GM12878 (cell line): ENCODE measurements at regions not wholly inside any gene's neighbourhood (a gene's known extent, or its start where the extent isn't known, plus 50 kb on each side); places are given as distances from the start of the nearest gene placed in this dataset.

Experiments used
- ATAC-seq: fragments of 200-7000 bp; cut with Tn5 transposase; 3 replicates; pipeline ENCODE4 v1.9.1; 2020; ENCODE audit warnings: mild to moderate bottlenecking, moderate library complexity
- BruUV-seq: library from RNA; stranded (reverse); fragments of 400-500 nt; replicated peaks from 2 replicates; lab custom pipeline; 2021; lab: Mats Ljungman, UMichigan
- CTCF ChIA-PET: fragments of 300-600 bp; sonication (Branson Sonifier 250); formaldehyde crosslinking; extraction: SDS; loops from one replicate; lab custom pipeline; 2021; ENCODE audit warnings: inconsistent platforms; lab: Yijun Ruan, JAX
- POLR2A ChIA-PET: fragments of 350-600 bp; formaldehyde crosslinking; extraction: SDS; loops from one replicate; lab custom pipeline; 2021; ENCODE audit warnings: inconsistent platforms; lab: Charles Lee
- RAD21 ChIA-PET: fragments of 300-600 bp; sonication (Branson Sonifier 250); formaldehyde crosslinking; loops from one replicate; lab custom pipeline; 2023; ENCODE audit warnings: antibody characterized with exemption; ENCODE audit not compliant: unreplicated experiment; lab: Charles Lee
- SMC1A ChIA-PET: fragments of 300-600 bp; sonication (Branson Sonifier 250); formaldehyde crosslinking; loops from one replicate; lab custom pipeline; 2023; ENCODE audit not compliant: unreplicated experiment, uncharacterized antibody; lab: Charles Lee
- DNase-seq: peaks from one replicate; pipeline ENCODE4 v3.0.0-alpha.2; 2011; ENCODE audit warnings: low read depth, low spot score
- FAIRE-seq: peaks from 3 replicates; lab custom pipeline; 2011; peaks lifted over from hg19 to GRCh38; lab: Jason Lieb, UNC
- H2AFZ ChIP-seq: 2 replicates; pipeline ENCODE4 v1.6.0; 2011; ENCODE audit warnings: low read depth, low read length, control low read depth; ENCODE audit not compliant: control insufficient read depth
- H3K27ac ChIP-seq: 2 replicates; pipeline ENCODE4 v1.5.1; 2011; ENCODE audit warnings: control low read depth; ENCODE audit not compliant: control insufficient read depth, insufficient read depth
- H3K27me3 ChIP-seq, 2 experiments: replicated peaks in 1 of 2; 2 replicates each; pipeline versions ENCODE4 v1.6.0 to v1.6.1; 2011; ENCODE audit warnings: low read length in 1 of 2; ENCODE audit not compliant: control insufficient read depth in 2 of 2, insufficient read depth in 2 of 2
- H3K36me3 ChIP-seq, 2 experiments: 2 replicates each; pipeline ENCODE4 v1.5.1; 2011; ENCODE audit warnings: low read length in 1 of 2; ENCODE audit not compliant: control insufficient read depth in 2 of 2, insufficient read depth in 2 of 2
- H3K4me1 ChIP-seq: 2 replicates; pipeline ENCODE4 v1.6.1; 2011; ENCODE audit warnings: mild to moderate bottlenecking, low read length, moderate library complexity, mixed read lengths; ENCODE audit not compliant: control insufficient read depth, insufficient read depth
- H3K4me2 ChIP-seq: 2 replicates; pipeline ENCODE4 v1.6.0; 2011; ENCODE audit warnings: control low read depth; ENCODE audit not compliant: control insufficient read depth, insufficient read depth
- H3K4me3 ChIP-seq: fragments of 200-600 bp; sonication (generic); 2 replicates; pipeline ENCODE4 v1.5.1; 2016
- H3K79me2 ChIP-seq: 2 replicates; pipeline ENCODE4 v1.6.0; 2011; ENCODE audit warnings: low read length; ENCODE audit not compliant: control insufficient read depth, insufficient read depth
- H3K9ac ChIP-seq: 2 replicates; pipeline ENCODE4 v1.8.0; 2011; ENCODE audit warnings: low read length, control low read depth, mixed read lengths; ENCODE audit not compliant: control insufficient read depth, insufficient read depth
- H3K9me3 ChIP-seq: replicated peaks from 3 replicates; pipeline ENCODE4 v1.5.1; 2011; ENCODE audit warnings: mild to moderate bottlenecking, low read length; ENCODE audit not compliant: control insufficient read depth, insufficient read depth
- H4K20me1 ChIP-seq: 2 replicates; pipeline ENCODE4 v1.6.0; 2011; ENCODE audit not compliant: control insufficient read depth, insufficient read depth
- BACH1 ChIP-seq: fragments of 450-650 bp; IDR thresholded peaks from 2 replicates; pipeline ENCODE4 v1.6.1; 2017; ENCODE audit warnings: mild to moderate bottlenecking, borderline replicate concordance
- BCLAF1 ChIP-seq: fragments of 450-650 bp; IDR thresholded peaks from 2 replicates; pipeline ENCODE4 v1.6.1; 2017; ENCODE audit warnings: antibody characterized with exemption, mild to moderate bottlenecking, moderate library complexity
- FOXM1 ChIP-seq: IDR thresholded peaks from 2 replicates; pipeline ENCODE4 v1.6.1; 2012; ENCODE audit warnings: low read depth, mild to moderate bottlenecking, inconsistent platforms, low read length, moderate library complexity
- IKZF2 ChIP-seq, 2 experiments: fragments of 450-650 bp; IDR thresholded peaks; 2 replicates each; pipeline ENCODE4 v1.6.1; 2017; ENCODE audit warnings: mild to moderate bottlenecking in 2 of 2, moderate library complexity in 2 of 2
- PAX5 ChIP-seq: IDR thresholded peaks from 2 replicates; pipeline ENCODE4 v1.6.1; 2011; ENCODE audit warnings: low read depth, low read length, borderline replicate concordance
- POLR2AphosphoS2 ChIP-seq: IDR thresholded peaks from 2 replicates; pipeline ENCODE4 v1.6.1; 2011; ENCODE audit warnings: low read depth, mild to moderate bottlenecking, low read length, improper control_type of control experiment, moderate library complexity
- POLR2AphosphoS5 ChIP-seq: IDR thresholded peaks from 2 replicates; pipeline ENCODE4 v1.6.1; 2011; ENCODE audit warnings: mild to moderate bottlenecking, low read length, inconsistent platforms
- SPI1 ChIP-seq: IDR thresholded peaks from 2 replicates; pipeline ENCODE4 v1.6.1; 2011; ENCODE audit warnings: low read depth, mild to moderate bottlenecking, low read length, moderate library complexity, borderline replicate concordance; ENCODE audit not compliant: insufficient read depth
- YY1 ChIP-seq: IDR thresholded peaks from 2 replicates; pipeline ENCODE4 v1.6.1; 2011; ENCODE audit warnings: low read depth, mild to moderate bottlenecking, low read length
- ZBTB11 ChIP-seq: fragments of 450-650 bp; formaldehyde crosslinking; IDR thresholded peaks from 2 replicates; pipeline ENCODE4 v1.5.0; 2022; ENCODE audit warnings: mild to moderate bottlenecking, missing genetic modification characterization
- ZBTB33 ChIP-seq: fragments of 450-650 bp; IDR thresholded peaks from 2 replicates; pipeline ENCODE4 v1.6.1; 2017; ENCODE audit warnings: mild to moderate bottlenecking
- ZNF384 ChIP-seq: IDR thresholded peaks from 2 replicates; pipeline ENCODE4 v1.6.1; 2012; ENCODE audit warnings: low read depth, mild to moderate bottlenecking, low read length, improper control_type of control experiment, borderline replicate concordance
- ZNF622 ChIP-seq: fragments of 450-650 bp; IDR thresholded peaks from 2 replicates; pipeline ENCODE4 v1.6.1; 2017; ENCODE audit warnings: mild to moderate bottlenecking, inconsistent platforms
- WGBS: methylation state at CpG from one replicate; pipeline ENCODE4 v1.1.6; 2016; ENCODE audit warnings: low lambda C conversion rate; ENCODE audit not compliant: insufficient replicate concordance, insufficient coverage; ENCODE audit errors: missing lambda C conversion rate; 5-methylcytosine and 5-hydroxymethylcytosine counted together
- in situ Hi-C: fragments of 300-500 bp; cut with MboI; formaldehyde crosslinking; loops from 9 replicates; pipeline ENCODE4 v1.14.3; 2018; ENCODE audit warnings: mixed read lengths
- intact Hi-C: fragments of 100-400 bp; cut with micrococcal nuclease; formaldehyde crosslinking; loops from one replicate; pipeline ENCODE4 v1.14.2; 2022; ENCODE audit not compliant: unreplicated experiment

GRCh38 chr11:116376547-116376946, 396.2 kb downstream of the BUD13 start:
- FAIRE-seq (no peak), ATAC-seq (no peak)
- no peaks in the 10 kb centered on the region for H3K79me2 ChIP-seq

More at GRCh38 chr11:116376547-116376946, 396.2 kb downstream of the BUD13 start:
- DNase-seq: no peak
- RAD21 ChIA-PET: no interaction called here
- CTCF ChIA-PET: no interaction called here
- H3K36me3 ChIP-seq: no peaks in the 10 kb centered on the region
- H3K27ac ChIP-seq: no peak overlapping the region
- intact Hi-C loops: no loop called here
- in situ Hi-C loops: no loop called here
- POLR2A ChIA-PET: no interaction called here
- no peaks in the 10 kb centered on the region for H4K20me1 ChIP-seq
- no peaks in the 10 kb centered on the region for H3K4me1 ChIP-seq
- SMC1A ChIA-PET: no interaction called here
- no peak overlapping the region for H3K4me2 ChIP-seq
- H3K9ac ChIP-seq: no peak overlapping the region
- WGBS: 6% methylated on average over 1 of the region's 1 CpG
- H3K27me3 ChIP-seq: no peaks in the 10 kb centered on the region; a peak in 3 of 4 replicates
- no peak overlapping the region for H2AFZ ChIP-seq
- H3K4me3 ChIP-seq: no peak overlapping the region
- no TSS peak for BruUV-seq
- TF ChIP-seq POLR2AphosphoS5 (no peak), SPI1 (no peak), ZNF622 (no peak), YY1 (no peak), ZBTB33 (no peak), PAX5 (no peak), ZBTB11 (no peak), IKZF2 (IDR thresholded peaks at IDR 0.05) (no peak), POLR2AphosphoS2 (no peak), FOXM1 (no peak), BCLAF1 (no peak), BACH1 (no peak), ZNF384 (no peak)
- no peaks in the 10 kb centered on the region for H3K9me3 ChIP-seq
